Choroid plexus epithelial cell (primary cell): ENCODE measurements at regions not wholly inside any gene's neighbourhood (a gene's known extent, or its start where the extent isn't known, plus 50 kb on each side); places are given as distances from the start of the nearest gene placed in this dataset.
"Not testable (repeated sequence)": the region's sequence is repeated elsewhere in the genome, so short reads cannot be mapped to it uniquely, and the experiment has no call there.

ENCODE experiments used
- DNase-seq: peaks from one replicate; pipeline ENCODE4 v3.0.0-alpha.2; 2010; ENCODE audit warnings: low read depth
- H3K4me3 ChIP-seq: 2 replicates; pipeline ENCODE4 v1.5.1; 2011; ENCODE audit warnings: low read depth, mild to moderate bottlenecking, control low read depth, low read length, moderate library complexity
- TF ChIP-seq, protein P1 (sequence below): conservative IDR thresholded peaks from 2 replicates; pipeline ENCODE4 v1.5.1; 2011; ENCODE audit warnings: low read depth, mild to moderate bottlenecking, control low read depth, inconsistent platforms, low read length, moderate library complexity

DNA sequence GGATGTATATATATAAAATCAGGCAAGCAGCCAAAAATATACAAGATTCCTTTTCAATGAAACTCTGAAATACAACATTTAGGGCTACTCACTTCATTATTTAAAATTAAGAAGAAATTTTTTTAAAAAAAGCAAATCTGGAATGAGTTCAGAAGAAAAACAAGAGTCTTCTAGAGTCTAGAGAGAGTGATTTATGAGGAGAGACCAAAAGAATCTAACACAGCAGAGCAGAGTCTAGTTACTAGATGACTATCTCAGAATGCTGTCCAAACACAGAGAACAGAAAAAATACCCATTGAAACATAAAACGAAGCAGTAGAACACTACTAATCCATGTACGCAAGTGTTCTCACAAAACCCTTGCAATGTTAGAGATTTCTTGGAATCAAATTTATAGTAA is 275.2 kb upstream of the CBLB start:
- no peak overlapping the region for H3K4me3 ChIP-seq
- DNase-seq: no peak
- TF ChIP-seq, protein P1, sequence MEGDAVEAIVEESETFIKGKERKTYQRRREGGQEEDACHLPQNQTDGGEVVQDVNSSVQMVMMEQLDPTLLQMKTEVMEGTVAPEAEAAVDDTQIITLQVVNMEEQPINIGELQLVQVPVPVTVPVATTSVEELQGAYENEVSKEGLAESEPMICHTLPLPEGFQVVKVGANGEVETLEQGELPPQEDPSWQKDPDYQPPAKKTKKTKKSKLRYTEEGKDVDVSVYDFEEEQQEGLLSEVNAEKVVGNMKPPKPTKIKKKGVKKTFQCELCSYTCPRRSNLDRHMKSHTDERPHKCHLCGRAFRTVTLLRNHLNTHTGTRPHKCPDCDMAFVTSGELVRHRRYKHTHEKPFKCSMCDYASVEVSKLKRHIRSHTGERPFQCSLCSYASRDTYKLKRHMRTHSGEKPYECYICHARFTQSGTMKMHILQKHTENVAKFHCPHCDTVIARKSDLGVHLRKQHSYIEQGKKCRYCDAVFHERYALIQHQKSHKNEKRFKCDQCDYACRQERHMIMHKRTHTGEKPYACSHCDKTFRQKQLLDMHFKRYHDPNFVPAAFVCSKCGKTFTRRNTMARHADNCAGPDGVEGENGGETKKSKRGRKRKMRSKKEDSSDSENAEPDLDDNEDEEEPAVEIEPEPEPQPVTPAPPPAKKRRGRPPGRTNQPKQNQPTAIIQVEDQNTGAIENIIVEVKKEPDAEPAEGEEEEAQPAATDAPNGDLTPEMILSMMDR: no peak

DNA sequence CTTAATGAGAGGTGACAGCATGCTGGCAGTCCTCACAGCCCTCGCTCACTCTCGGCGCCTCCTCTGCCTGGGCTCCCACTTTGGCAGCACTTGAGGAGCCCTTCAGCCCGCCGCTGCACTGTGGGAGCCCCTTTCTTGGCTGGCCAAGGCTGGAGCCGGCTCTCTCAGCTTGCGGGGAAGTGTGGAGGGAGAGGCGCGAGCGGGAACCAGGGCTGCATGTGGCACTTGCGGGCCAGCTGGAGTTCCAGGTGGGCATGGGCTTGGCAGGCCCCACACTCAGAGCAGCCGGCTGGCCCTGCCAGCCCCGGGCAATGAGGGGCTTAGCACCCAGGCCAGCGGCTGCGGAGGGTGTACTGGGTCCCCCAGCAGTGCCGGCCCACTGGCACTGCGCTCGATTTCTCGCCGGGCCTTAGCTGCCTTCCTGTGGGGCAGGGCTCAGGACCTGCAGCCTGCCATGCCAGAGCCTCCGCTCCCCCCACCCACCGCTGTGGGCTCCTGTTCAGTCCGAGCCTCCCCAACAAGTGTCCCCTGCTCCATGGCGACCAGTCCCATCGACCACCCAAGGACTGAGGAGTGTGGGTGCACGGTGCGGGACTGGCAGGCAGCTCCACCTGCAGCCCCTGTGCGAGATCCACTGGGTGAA is 279.7 kb upstream of the CBLB start:
- H3K4me3 ChIP-seq, DNase-seq: not testable (repeated sequence)

DNA sequence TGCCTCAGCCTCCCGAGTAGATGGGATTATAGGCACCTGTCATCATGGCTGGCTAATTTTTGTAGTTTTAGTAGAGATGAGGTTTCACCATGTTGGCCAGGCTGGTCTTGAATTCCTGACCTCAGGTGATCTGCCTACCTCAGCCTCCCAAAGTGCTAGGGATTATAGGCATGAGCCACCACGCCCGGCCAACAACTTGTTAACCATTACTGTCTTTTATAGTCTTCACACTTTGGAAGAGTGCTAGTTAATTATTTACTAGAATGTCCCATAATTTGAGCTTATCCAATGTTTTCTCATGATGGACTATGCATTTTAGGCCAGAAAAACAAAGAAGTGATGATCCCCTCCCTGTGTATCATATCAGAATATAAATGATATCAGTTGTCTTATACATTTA is 288.6 kb upstream of the CBLB start:
- H3K4me3 ChIP-seq: no peak overlapping the region
- no peak for DNase-seq
- TF ChIP-seq, protein P1: no peak

DNA sequence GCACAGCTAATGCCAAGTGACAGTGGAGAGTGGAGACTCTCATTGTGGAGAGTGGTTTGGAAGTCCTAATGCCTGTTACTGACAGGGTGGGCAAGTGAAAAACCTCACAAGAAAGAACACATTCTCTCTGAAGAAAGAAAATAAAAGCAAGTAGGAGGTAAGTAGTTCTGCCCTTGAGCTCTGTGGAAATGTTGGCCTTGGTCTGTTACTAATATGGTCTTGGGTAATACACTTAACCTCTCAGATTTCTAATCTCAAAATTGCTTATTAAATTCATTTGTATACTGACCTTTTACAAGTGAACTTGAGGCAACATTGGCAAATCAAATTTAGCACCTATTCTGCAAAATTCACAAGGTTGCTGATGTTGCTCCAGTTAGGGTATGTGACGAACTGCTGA is 291.6 kb upstream of the CBLB start:
- no peak for DNase-seq
- TF ChIP-seq, protein P1: no peak
- no peak overlapping the region for H3K4me3 ChIP-seq

DNA sequence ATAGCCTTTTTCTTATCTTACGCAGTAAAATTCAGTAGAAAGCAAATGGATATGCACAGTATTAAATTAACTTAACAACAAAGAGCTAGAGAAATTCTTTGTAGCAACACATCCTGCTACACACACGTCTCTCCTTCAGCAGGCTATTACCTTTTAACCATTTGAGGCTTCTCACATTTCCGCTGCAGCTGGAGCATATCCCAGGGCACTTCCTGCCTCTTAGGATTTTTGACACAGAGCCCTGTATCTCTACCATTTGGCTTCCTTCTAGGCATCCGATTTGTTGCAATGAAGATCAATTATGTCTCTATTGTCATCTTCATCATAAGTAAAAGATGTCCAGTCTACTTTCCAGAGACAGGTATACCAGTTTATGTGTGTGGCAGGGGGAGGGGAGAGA is 292.4 kb upstream of the CBLB start:
- DNase-seq: no peak
- TF ChIP-seq, protein P1: no peak
- H3K4me3 ChIP-seq: no peak overlapping the region

DNA sequence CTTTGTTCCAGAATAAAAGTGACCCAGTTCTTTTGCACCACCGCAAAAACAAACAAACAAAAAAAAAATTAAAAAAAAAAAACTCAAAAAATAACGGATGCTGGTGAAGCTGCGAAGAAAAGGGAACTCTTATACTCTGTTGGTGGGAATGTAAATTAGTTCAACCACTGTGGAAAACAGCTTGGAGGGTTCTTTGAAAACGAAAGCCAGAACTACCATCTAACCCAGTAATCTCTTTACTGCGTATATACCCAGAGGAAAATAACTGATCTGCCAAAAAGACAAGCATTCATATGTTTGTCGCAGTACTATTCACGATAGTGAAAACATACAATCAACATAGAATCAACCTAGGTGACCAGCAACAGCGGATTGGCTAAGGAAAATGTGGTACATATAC is 298.9 kb upstream of the CBLB start:
- no peak overlapping the region for H3K4me3 ChIP-seq
- TF ChIP-seq, protein P1: no peak
- no peak for DNase-seq

DNA sequence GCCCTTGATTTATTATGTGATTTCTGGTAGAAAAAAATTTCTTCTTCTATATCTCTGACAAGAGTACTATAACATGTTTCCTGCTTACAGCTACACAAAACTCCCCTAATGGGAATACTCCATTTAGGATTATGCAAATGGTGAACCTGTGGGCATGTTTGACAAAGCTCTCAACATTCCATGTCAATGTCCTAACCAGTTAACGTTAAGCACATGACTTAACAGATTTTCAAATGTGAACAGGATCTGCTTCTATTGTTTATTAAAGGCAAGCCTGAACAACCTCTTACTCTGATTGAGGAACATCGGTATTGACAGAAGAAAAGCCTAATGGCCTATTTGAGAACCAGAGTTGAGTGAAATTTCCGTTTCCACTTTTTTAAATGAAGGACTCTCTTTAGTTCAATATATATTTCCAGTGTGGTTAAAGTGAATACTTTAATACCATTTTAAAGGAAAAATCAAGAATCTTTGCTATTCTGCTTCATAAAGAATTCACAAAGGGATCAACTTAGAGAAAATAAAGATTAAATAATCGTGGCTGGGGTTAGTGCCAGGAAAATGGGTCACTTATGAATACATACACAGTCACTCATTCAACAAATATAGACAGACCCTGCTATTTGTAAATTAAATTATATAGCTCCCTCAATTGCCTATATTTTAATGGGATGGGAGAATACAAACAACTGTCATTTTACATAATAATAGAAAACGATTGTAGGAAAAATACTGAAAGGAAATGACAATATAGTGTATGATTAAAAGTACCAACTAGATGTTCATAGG is 300.3 kb upstream of the CBLB start:
- DNase-seq: no peak
- TF ChIP-seq, protein P1: no peak

More for the DNA sequence above, 300.3 kb upstream of the CBLB start:
- no peak overlapping the region for H3K4me3 ChIP-seq
